H7 (cell line): ENCODE measurements at regions not wholly inside any gene's neighbourhood (a gene's known extent, or its start where the extent isn't known, plus 50 kb on each side); places are given as distances from the start of the nearest gene placed in this dataset.
"Not testable (repeated sequence)": the region's sequence is repeated elsewhere in the genome, so short reads cannot be mapped to it uniquely, and the experiment has no call there.

ENCODE experiments used
- DNase-seq: peaks from one replicate; pipeline ENCODE4 v3.0.0; 2012
- H3K27me3 ChIP-seq: 2 replicates; pipeline ENCODE4 v1.6.0; 2011; ENCODE audit warnings: mild to moderate bottlenecking, low read length; ENCODE audit not compliant: control insufficient read depth, insufficient read depth
- H3K36me3 ChIP-seq: replicated peaks from 2 replicates; pipeline ENCODE4 v1.5.1; 2011; ENCODE audit warnings: low read length; ENCODE audit not compliant: control insufficient read depth, insufficient read depth
- H3K4me3 ChIP-seq: 2 replicates; pipeline ENCODE4 v1.5.1; 2011; ENCODE audit warnings: low read depth, mild to moderate bottlenecking, control low read depth, low read length, moderate library complexity; ENCODE audit not compliant: insufficient read depth

DNA sequence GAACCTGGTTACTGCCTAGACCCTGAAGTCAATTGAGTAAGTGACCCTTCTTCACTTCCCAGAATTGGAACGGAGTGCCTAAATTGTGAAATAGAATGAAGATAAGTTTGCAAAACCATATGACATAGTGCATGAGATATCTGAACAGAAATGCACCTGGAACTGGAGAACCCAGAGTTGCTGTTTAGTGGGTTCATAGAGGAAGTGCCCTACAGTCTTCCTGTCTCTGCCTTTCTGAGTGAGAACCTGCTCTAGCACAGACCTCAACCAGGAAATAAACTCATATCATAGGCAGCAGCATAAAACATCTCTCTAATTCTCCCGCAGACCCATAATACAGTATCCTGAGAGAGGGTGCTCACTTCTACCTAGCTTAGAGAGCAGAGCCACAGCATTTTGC, 82.9 kb downstream of the EOMES start:
- H3K27me3 ChIP-seq: no peaks in the 10 kb centered on the region
- H3K4me3 ChIP-seq: no peak overlapping the region
- DNase-seq: no peak
- no peaks in the 10 kb centered on the region for H3K36me3 ChIP-seq

- H3K36me3 ChIP-seq: no peaks in the 10 kb centered on the region
- no peak overlapping the region for H3K4me3 ChIP-seq
- no peaks in the 10 kb centered on the region for H3K27me3 ChIP-seq
- no peak for DNase-seq
Measured at GRCh38 chr3:27638594-27638993, 83.5 kb downstream of the EOMES start.

- H3K27me3 ChIP-seq: no peaks in the 10 kb centered on the region
- no peaks in the 10 kb centered on the region for H3K36me3 ChIP-seq
- H3K4me3 ChIP-seq: no peak overlapping the region
- DNase-seq: no peak
Measured at GRCh38 chr3:27637346-27637995, 84.7 kb downstream of the EOMES start.

DNA sequence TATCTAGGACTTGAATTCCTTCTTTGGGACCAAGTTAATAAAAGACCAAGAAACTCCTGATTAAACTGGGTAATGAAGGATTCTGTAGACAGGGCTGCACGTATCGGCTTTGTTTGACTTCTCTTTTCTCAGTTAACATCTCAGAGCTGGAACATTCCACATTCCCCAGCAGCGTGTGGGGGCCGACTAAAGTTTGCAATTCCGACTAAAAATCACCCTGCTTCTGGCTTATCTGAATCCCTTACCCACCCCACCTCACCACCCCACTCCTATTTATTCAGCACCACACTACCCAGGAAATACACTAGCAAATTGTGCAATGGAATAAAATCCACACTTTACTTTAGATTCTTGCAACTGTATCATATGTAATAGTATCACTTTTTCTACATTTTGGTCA, 87.1 kb downstream of the EOMES start:
- DNase-seq, H3K36me3 ChIP-seq, H3K27me3 ChIP-seq, H3K4me3 ChIP-seq: not testable (repeated sequence)

DNA sequence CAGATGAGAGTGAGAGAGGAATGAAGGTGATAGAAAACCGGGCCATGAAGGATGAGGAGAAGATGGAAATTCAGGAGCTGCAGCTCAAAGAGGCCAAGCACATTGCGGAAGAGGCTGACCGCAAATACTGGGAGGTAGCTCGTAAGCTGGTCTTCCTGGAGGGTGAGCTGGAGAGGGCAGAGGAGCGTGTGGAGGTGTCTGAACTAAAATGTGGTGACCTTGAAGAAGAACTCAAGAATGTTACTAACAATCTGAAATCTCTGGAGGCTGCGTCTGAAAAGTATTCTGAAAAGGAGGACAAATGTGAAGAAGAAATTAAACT, 88.9 kb downstream of the EOMES start:
- Histone ChIP-seq H3K4me3 (no peak overlapping the region), H3K27me3 (no peaks in the 10 kb centered on the region), H3K36me3 (no peaks in the 10 kb centered on the region)
- DNase-seq: no peak

DNA sequence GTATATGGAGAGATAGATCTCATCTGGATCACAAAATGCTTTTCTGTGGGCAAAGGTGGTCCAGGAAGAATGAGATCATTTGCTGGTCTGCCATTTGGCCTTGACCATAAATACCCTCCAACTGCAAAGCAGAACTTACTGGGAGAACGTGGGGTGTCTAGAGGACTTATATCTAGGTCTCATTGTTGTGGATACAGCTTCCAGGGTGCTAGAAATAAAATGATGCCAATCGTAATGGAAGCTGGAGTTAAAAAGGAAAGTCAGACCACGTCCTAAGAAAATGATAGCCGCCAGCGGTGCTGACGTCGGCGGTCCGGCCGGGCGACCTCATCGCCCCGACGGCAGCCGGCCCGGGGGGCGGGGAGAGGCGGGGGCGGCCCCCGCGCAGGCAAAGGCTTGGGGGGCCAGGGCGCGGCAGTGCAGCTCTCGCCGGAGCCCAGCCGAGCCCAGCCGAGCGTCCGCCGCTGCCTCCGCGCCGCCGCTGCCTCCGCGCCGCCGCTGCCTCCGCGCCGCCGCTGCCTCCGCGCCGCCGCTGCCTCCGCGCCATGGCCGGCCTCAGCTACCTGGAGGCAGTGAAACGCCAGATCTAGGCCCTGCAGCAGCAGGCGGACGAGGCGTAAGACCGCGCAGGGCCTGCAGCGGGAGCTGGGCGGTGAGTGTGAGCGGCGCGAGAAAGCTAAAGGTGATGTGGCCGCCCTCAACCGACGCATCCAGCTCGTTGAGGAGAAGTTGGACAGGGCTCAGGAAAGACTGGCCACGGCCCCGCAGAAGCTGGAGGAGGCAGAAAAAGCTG, 89.5 kb downstream of the EOMES start:
- Histone ChIP-seq H3K36me3 (no peaks in the 10 kb centered on the region), H3K27me3 (no peaks in the 10 kb centered on the region), H3K4me3 (no peak overlapping the region)
- DNase-seq: peak; percentile 63

GRCh38 chr3:27630885-27631284, 91.2 kb downstream of the EOMES start:
- H3K4me3 ChIP-seq: no peak overlapping the region
- DNase-seq: no peak
- H3K36me3 ChIP-seq: no peaks in the 10 kb centered on the region
- no peaks in the 10 kb centered on the region for H3K27me3 ChIP-seq

GRCh38 chr3:27629366-27629765, 92.8 kb downstream of the EOMES start:
- Histone ChIP-seq H3K27me3 (no peaks in the 10 kb centered on the region), H3K36me3 (no peaks in the 10 kb centered on the region), H3K4me3 (no peak overlapping the region)
- DNase-seq: no peak

DNA sequence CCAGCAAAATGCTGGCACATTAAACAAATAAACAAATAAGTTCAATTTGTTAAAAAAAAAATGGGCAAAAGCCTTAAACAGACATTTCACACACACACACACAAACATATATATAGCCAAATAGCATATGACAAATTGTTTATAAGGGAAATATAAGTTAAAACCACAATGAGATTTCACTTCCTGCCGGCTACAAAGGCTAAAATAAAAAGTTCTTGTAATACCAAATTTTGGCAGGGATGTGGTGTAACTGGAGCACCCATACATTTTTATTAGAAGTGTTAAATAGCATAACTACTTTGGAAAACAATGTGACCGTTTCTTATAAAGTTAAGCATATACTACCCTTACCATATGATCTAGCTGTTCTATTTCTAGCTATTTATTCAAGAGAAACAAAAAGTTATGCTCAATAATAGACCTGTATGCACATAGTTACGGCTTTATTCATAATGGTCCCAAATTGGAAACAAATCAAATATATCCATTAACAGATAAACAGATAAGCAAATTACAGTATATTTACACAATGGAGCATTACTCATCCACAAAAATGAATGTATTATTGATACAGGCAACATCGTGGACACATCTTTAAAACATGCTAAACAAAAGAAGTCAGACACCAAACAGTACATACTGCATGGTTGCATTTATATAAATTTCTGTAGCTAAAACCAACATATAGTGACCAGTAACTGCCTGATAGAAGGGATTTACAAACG, 93.9 kb downstream of the EOMES start:
- Histone ChIP-seq H3K36me3 (no peaks in the 10 kb centered on the region), H3K27me3 (no peaks in the 10 kb centered on the region), H3K4me3 (no peak overlapping the region)
- no peak for DNase-seq

GRCh38 chr3:27626596-27627118, 95.5 kb downstream of the EOMES start:
- H3K4me3 ChIP-seq: no peak overlapping the region
- DNase-seq: no peak
- no peaks in the 10 kb centered on the region for H3K36me3 ChIP-seq
- no peaks in the 10 kb centered on the region for H3K27me3 ChIP-seq

DNA sequence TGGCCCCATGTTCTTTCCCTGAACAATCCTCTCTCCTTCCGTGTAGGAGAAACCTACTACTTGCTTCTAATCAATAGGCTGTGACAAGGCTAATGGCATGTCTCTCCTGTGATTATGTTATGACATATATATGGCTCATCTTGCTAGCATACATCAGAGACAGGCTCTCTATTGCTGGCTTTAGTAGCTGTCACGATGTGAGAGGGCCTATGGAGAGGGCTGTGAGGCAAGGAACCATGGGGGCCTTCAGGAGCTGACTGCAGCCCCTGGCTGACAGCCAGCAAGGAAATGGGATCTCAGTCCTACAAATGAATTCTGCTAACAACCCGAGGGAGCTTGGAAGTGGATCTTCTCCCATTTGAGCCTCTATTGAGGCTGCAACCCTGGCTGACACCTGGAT, 96.3 kb downstream of the EOMES start:
- Histone ChIP-seq H3K4me3 (no peak overlapping the region), H3K27me3 (no peaks in the 10 kb centered on the region), H3K36me3 (no peaks in the 10 kb centered on the region)
- no peak for DNase-seq

GRCh38 chr3:27623085-27623753, 98.9 kb downstream of the EOMES start:
- H3K27me3 ChIP-seq: no peaks in the 10 kb centered on the region
- H3K36me3 ChIP-seq: no peaks in the 10 kb centered on the region
- DNase-seq: no peak
- H3K4me3 ChIP-seq: no peak overlapping the region

DNA sequence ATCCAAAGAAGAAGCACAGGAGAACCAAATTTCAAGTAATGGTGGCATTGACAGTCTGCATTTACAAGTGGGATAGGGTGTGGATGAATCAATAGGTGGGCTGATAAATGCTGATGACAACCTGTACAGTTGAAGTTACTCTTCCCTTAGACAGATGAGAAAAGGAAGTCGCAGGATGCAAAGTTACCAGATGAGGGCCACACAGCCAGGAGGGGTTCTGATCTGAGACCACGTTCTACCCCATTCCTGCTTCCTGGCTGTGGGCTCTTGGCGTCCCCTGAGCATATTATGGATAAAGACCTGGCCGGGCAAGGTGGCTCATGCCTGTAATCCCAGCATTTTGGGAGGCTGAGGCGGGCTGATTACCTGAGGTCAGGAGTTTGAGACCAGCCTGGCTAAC, 104.6 kb downstream of the EOMES start:
- Histone ChIP-seq H3K36me3 (no peaks in the 10 kb centered on the region), H3K4me3 (no peak overlapping the region), H3K27me3 (no peaks in the 10 kb centered on the region)
- DNase-seq: no peak

DNA sequence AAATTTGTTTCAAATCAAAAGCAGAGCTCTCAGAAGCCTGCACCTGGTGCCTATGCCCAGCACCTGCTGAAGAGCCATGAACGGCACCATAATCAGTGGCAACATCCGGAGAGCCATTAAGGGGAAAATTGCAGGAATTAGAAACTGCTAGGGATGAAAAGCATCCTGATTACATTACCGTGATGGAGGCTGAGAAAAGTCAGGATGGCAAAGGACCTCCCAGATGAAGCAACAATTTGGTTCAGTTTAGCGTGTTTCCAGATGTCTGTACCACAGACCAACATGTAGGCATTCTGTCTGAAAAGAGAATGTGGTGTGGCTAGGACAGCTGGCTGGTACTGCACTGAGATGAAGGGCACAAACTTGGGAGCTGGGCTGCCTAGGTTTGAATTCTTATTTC, 106.1 kb downstream of the EOMES start:
- no peak for DNase-seq
- H3K36me3 ChIP-seq: no peaks in the 10 kb centered on the region
- no peak overlapping the region for H3K4me3 ChIP-seq
- no peaks in the 10 kb centered on the region for H3K27me3 ChIP-seq
